Heart left ventricle (tissue), 13 donors: ENCODE measurements at regions not wholly inside any gene's neighbourhood (a gene's known extent, or its start where the extent isn't known, plus 50 kb on each side); places are given as distances from the start of the nearest gene placed in this dataset.

ENCODE experiments used
- POLR2A ChIP-seq, 2 donors: fragments of 450-650 bp; IDR thresholded peaks; one replicate each; pipeline ENCODE4 v1.6.1; 2017; ENCODE audit warnings: antibody characterized with exemption in 2 of 2, mild to moderate bottlenecking in 2 of 2, moderate library complexity in 2 of 2
- TF ChIP-seq, protein P1 (sequence below), 12 donors: fragments of 200-600 bp; sonication (generic) in 4 of 12; IDR thresholded peaks; one replicate each; pipeline versions ENCODE4 v1.5.0 to v1.8.0; 2018 to 2022; ENCODE audit warnings: antibody characterized with exemption in 12 of 12, mild to moderate bottlenecking in 5 of 12
- donor health status: ischemic (EF 13 %, LVEDD 7.1; RV severe dilation, severe dysfunction).
- donor health status: DM: no; HTN: yes; CAD: no.
- donor health status: DM: no; HTN: no; CAD: no.
- donor health status: ischemic (EF 25% LVEDD 6.9; RV normal size, moderate dysfunction).
- donor health status: ischemic (EF 25% LVEDD 5.7; RV mildly dilated, moderate dysfunction).
- donor health status: ischemic (EF 35%, LVEDD 5.7; RV mildly dilated, moderate dysfunction).
- donor health status: nonischemic (EF 11% LVEDD 7.7; RV severe dilation, severe dysfunction).
- donor health status: DM: yes; HTN: yes; CAD: no.
- donor health status: PGD.
- donor health status: ischemic (EF 29% LVEDD 5.4; RV normal size, mild dysfunction).
- donor health status: nonischemic (EF 23%, LVEDD 6.1; RV moderate dilation, normal function).

DNA sequence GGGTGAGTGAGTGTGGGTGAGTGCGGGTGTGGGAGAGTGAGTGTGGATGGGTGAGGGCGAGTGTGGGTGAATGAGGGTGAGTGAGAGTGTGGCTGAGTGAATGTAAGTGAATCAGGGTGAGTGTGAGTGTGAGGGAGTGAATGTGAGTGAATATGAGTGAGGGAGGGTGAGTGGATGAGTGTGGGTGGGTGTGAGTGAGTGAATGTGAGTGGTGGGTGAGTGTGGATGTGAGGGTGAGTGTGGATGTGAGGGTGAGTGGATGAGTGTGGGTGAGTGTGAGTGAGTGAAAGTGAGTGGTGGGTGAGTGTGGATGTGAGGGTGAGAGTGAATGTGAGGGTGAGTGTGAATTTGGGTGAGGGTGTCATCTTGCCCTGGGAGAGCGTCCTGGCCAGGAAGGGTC is 67.5 kb downstream of the TRIML1 start:
- no peak for TF ChIP-seq POLR2A (IDR thresholded peaks at IDR 0.05)
- TF ChIP-seq, protein P1, sequence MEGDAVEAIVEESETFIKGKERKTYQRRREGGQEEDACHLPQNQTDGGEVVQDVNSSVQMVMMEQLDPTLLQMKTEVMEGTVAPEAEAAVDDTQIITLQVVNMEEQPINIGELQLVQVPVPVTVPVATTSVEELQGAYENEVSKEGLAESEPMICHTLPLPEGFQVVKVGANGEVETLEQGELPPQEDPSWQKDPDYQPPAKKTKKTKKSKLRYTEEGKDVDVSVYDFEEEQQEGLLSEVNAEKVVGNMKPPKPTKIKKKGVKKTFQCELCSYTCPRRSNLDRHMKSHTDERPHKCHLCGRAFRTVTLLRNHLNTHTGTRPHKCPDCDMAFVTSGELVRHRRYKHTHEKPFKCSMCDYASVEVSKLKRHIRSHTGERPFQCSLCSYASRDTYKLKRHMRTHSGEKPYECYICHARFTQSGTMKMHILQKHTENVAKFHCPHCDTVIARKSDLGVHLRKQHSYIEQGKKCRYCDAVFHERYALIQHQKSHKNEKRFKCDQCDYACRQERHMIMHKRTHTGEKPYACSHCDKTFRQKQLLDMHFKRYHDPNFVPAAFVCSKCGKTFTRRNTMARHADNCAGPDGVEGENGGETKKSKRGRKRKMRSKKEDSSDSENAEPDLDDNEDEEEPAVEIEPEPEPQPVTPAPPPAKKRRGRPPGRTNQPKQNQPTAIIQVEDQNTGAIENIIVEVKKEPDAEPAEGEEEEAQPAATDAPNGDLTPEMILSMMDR (IDR thresholded peaks at IDR 0.05), result no peak
